ENCODE measurements at regions not wholly inside any gene's neighbourhood (a gene's known extent, or its start where the extent isn't known, plus 50 kb on each side); places are given as distances from the start of the nearest gene placed in this dataset.

GRCh38 chr1:221449801-221450470 lies 292.0 kb downstream of the DUSP10 start:
- TF ChIP-seq ZNF565 (CRISPR knock-in tag; conservative IDR thresholded peaks at IDR 0.05; ENCODE audit: low read depth) (no peak), CREB5 (CRISPR knock-in tag; IDR thresholded peaks at IDR 0.05; ENCODE audit: low read depth) (no peak)
- TF ChIP-seq, protein P1, sequence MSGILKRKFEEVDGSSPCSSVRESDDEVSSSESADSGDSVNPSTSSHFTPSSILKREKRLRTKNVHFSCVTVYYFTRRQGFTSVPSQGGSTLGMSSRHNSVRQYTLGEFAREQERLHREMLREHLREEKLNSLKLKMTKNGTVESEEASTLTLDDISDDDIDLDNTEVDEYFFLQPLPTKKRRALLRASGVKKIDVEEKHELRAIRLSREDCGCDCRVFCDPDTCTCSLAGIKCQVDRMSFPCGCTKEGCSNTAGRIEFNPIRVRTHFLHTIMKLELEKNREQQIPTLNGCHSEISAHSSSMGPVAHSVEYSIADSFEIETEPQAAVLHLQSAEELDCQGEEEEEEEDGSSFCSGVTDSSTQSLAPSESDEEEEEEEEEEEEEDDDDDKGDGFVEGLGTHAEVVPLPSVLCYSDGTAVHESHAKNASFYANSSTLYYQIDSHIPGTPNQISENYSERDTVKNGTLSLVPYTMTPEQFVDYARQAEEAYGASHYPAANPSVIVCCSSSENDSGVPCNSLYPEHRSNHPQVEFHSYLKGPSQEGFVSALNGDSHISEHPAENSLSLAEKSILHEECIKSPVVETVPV (CRISPR knock-in tag; IDR thresholded peaks at IDR 0.05) = no peak
